Endodermal cell (in vitro differentiated cells): ENCODE measurements at regions not wholly inside any gene's neighbourhood (a gene's known extent, or its start where the extent isn't known, plus 50 kb on each side); places are given as distances from the start of the nearest gene placed in this dataset.

ENCODE experiments used
- DNase-seq: peaks from one replicate; pipeline ENCODE4 v3.0.0-alpha.2; 2017
- H3K27ac ChIP-seq: 2 replicates; pipeline ENCODE4 v1.5.1; 2013; ENCODE audit warnings: mild to moderate bottlenecking, low read depth, low read length, moderate library complexity
- H3K27me3 ChIP-seq: 2 replicates; pipeline ENCODE4 v1.6.1; 2013; ENCODE audit warnings: mild to moderate bottlenecking, low read length, moderate library complexity; ENCODE audit not compliant: insufficient read depth, control insufficient read depth, poor library complexity, severe bottlenecking
- H3K36me3 ChIP-seq: 2 replicates; pipeline ENCODE4 v1.7.0; 2013; ENCODE audit warnings: mild to moderate bottlenecking, low read length, moderate library complexity; ENCODE audit not compliant: control insufficient read depth, insufficient read depth
- H3K4me1 ChIP-seq: one replicate; pipeline ENCODE4 v1.7.0; 2013; ENCODE audit warnings: low read length; ENCODE audit not compliant: control insufficient read depth, insufficient read depth
- H3K4me3 ChIP-seq: 2 replicates; pipeline ENCODE4 v1.5.1; 2013; ENCODE audit warnings: mild to moderate bottlenecking, low read length, moderate library complexity
- H3K9ac ChIP-seq: 2 replicates; pipeline ENCODE4 v1.6.1; 2013; ENCODE audit warnings: mild to moderate bottlenecking, low read length, moderate library complexity; ENCODE audit not compliant: poor library complexity, severe bottlenecking; ENCODE audit errors: extremely low read depth
- H3K9me3 ChIP-seq: 2 replicates; pipeline ENCODE4 v1.6.1; 2013; ENCODE audit warnings: mild to moderate bottlenecking, low read length, moderate library complexity; ENCODE audit not compliant: control insufficient read depth
- H3K27ac Mint-ChIP-seq: 2 replicates; pipeline ENCODE4 v1.8.0; 2020; ENCODE audit warnings: mixed read lengths
- H3K27me3 Mint-ChIP-seq: 2 replicates; pipeline ENCODE4 v1.8.0; 2021; ENCODE audit warnings: mild to moderate bottlenecking, mixed read lengths; ENCODE audit not compliant: insufficient read depth
- H3K36me3 Mint-ChIP-seq: 2 replicates; pipeline ENCODE4 v1.8.0; 2020; ENCODE audit warnings: low read depth, mixed read lengths
- H3K4me1 Mint-ChIP-seq: 2 replicates; pipeline ENCODE4 v1.8.0; 2020; ENCODE audit warnings: mixed read lengths
- H3K4me3 Mint-ChIP-seq: 2 replicates; pipeline ENCODE4 v1.8.0; 2020; ENCODE audit warnings: mild to moderate bottlenecking, moderate library complexity, mixed read lengths
- H3K9me3 Mint-ChIP-seq: 2 replicates; pipeline ENCODE4 v1.8.0; 2020; ENCODE audit warnings: mild to moderate bottlenecking, mixed read lengths
- WGBS, 2 experiments: methylation state at CpG; one replicate each; pipeline versions ENCODE4 v1.1.5 to v1.1.7; 2013; ENCODE audit warnings: missing lambda C conversion rate in 2 of 2, mixed read lengths in 1 of 2; ENCODE audit not compliant: insufficient coverage in 1 of 2, insufficient read length in 1 of 2; 5-methylcytosine and 5-hydroxymethylcytosine counted together
- TF ChIP-seq, protein P1 (sequence below): fragments of 200-600 bp; sonication (generic); conservative IDR thresholded peaks from 2 replicates; pipeline ENCODE4 v1.5.0; 2021; ENCODE audit warnings: antibody characterized with exemption, mild to moderate bottlenecking

DNA sequence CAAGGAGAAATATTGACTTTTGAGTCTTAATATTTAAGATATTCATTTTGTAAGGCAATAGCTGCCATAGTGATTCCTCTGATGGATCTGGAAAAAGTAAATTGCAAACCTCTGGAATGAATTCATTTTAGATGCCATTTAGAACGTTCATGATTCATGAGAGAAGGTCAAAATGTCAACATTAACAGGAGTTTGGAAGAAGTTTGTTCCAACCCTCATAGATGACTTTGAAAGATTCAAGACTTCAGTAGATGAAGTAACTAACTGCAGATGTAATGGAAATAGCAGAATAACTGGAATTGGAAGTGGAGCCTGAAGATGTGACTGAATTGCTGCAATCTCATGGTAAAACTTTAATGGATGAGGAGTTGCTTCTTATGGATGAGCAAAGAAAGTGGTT is 100.9 kb upstream of the CCN2 start:
- H3K9ac ChIP-seq, result no peak overlapping the region
- no peak overlapping the region for H3K27ac ChIP-seq
- peaks cover 1% of the 10 kb centered on the region for H3K27me3 Mint-ChIP-seq
- no peak overlapping the region for H3K4me3 ChIP-seq
- 84 to 100% methylated on average over 1 of the region's 1 CpG for WGBS, 2 experiments
- no peak overlapping the region for H3K4me3 Mint-ChIP-seq
- H3K9me3 Mint-ChIP-seq, result peaks cover 10% of the 10 kb centered on the region
- H3K4me1 Mint-ChIP-seq, result no peaks in the 10 kb centered on the region
- H3K4me1 ChIP-seq, result no peaks in the 10 kb centered on the region
- H3K9me3 ChIP-seq, result no peaks in the 10 kb centered on the region
- TF ChIP-seq, protein P1, sequence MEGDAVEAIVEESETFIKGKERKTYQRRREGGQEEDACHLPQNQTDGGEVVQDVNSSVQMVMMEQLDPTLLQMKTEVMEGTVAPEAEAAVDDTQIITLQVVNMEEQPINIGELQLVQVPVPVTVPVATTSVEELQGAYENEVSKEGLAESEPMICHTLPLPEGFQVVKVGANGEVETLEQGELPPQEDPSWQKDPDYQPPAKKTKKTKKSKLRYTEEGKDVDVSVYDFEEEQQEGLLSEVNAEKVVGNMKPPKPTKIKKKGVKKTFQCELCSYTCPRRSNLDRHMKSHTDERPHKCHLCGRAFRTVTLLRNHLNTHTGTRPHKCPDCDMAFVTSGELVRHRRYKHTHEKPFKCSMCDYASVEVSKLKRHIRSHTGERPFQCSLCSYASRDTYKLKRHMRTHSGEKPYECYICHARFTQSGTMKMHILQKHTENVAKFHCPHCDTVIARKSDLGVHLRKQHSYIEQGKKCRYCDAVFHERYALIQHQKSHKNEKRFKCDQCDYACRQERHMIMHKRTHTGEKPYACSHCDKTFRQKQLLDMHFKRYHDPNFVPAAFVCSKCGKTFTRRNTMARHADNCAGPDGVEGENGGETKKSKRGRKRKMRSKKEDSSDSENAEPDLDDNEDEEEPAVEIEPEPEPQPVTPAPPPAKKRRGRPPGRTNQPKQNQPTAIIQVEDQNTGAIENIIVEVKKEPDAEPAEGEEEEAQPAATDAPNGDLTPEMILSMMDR, result no peak
- H3K36me3 Mint-ChIP-seq, result no peaks in the 10 kb centered on the region
- H3K27me3 ChIP-seq, result no peaks in the 10 kb centered on the region
- no peak for DNase-seq
- H3K36me3 ChIP-seq, result no peaks in the 10 kb centered on the region
- H3K27ac Mint-ChIP-seq, result no peak overlapping the region

DNA sequence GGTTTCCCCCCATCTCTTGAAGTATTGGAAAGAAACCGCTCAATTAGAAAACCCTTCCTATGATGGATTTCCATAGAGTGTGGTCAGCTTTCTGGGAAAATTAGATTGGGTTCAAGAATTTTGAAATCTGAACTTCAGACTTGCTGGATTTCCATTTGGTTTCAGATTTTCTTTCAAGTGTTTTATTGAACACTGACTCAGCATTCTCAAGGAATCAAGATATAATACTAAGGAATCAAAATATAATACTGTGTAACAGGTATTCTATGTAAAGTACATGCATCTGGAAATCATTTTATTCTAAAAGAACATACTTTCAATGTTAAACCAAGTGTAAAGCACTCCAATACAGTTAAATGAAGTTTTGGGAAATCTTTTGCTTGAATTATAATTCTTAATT is 94.7 kb upstream of the CCN2 start:
- WGBS, 2 experiments, result 95% methylated on average over 1 of the region's 1 CpG; no CpG with 5 or more reads in 1 of the 2 experiments
- Histone ChIP-seq H3K36me3 (no peaks in the 10 kb centered on the region), H3K27me3 (no peaks in the 10 kb centered on the region), H3K9me3 (no peaks in the 10 kb centered on the region), H3K9ac (no peak overlapping the region), H3K4me3 (no peak overlapping the region), H3K4me1 (no peaks in the 10 kb centered on the region), H3K27ac (no peak overlapping the region)
- H3K4me1 Mint-ChIP-seq, result no peaks in the 10 kb centered on the region
- DNase-seq, result no peak
- peaks cover 9% of the 10 kb centered on the region for H3K9me3 Mint-ChIP-seq
- peaks cover 1% of the 10 kb centered on the region for H3K27me3 Mint-ChIP-seq
- TF ChIP-seq, protein P1, result no peak
- no peaks in the 10 kb centered on the region for H3K36me3 Mint-ChIP-seq
- no peak overlapping the region for H3K4me3 Mint-ChIP-seq
- H3K27ac Mint-ChIP-seq, result no peak overlapping the region

DNA sequence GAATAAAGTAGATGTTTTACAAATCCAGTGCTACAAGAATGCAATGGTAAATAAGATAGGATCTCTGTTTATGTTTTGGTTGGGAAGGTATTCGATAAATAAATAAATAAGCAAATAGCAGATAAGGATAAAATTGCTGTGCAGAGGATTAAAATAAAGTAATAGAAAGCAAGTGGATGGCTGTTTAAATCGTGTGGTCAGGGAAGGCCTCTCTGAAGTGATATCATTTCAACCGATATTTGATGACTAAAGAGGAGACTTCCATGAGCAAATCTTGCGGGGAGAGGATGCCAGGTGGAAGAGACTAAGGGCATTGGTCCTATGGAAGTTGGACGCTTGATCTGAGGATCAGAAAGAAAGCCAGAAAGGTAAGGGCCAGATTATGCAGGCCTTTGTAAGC is 92.0 kb upstream of the CCN2 start:
- no peaks in the 10 kb centered on the region for H3K9me3 ChIP-seq
- Mint-ChIP-seq H3K9me3 (peaks cover 2% of the 10 kb centered on the region), H3K4me3 (no peak overlapping the region), H3K27me3 (peaks cover 1% of the 10 kb centered on the region), H3K36me3 (no peaks in the 10 kb centered on the region), H3K4me1 (no peaks in the 10 kb centered on the region), H3K27ac (no peak overlapping the region)
- H3K27ac ChIP-seq, result no peak overlapping the region
- H3K4me3 ChIP-seq, result no peak overlapping the region
- H3K27me3 ChIP-seq, result no peaks in the 10 kb centered on the region
- H3K4me1 ChIP-seq, result no peaks in the 10 kb centered on the region
- TF ChIP-seq, protein P1, result no peak
- no peak for DNase-seq
- WGBS, 2 experiments, result 93 to 98% methylated on average over 5 of the region's 5 CpGs
- H3K9ac ChIP-seq, result no peak overlapping the region
- H3K36me3 ChIP-seq, result no peaks in the 10 kb centered on the region
